Osteoblast (primary cell): ENCODE measurements at regions not wholly inside any gene's neighbourhood (a gene's known extent, or its start where the extent isn't known, plus 50 kb on each side); places are given as distances from the start of the nearest gene placed in this dataset.

ENCODE experiments used
- DNase-seq: peaks from one replicate; pipeline ENCODE4 v3.0.0; 2011; ENCODE audit warnings: low spot score, mixed read lengths; ENCODE audit not compliant: insufficient read length; ENCODE audit errors: missing footprints
- H2AFZ ChIP-seq: 2 replicates; pipeline ENCODE4 v1.6.0; 2011; ENCODE audit warnings: mild to moderate bottlenecking, low read length
- H3K27ac ChIP-seq: 2 replicates; pipeline ENCODE4 v1.5.1; 2011; ENCODE audit warnings: mild to moderate bottlenecking, low read depth, low read length, moderate library complexity
- H3K27me3 ChIP-seq: 2 replicates; pipeline ENCODE4 v1.6.0; 2012; ENCODE audit warnings: mild to moderate bottlenecking, control low read depth, inconsistent platforms, low read length, moderate library complexity; ENCODE audit not compliant: insufficient read depth
- H3K36me3 ChIP-seq: 2 replicates; pipeline ENCODE4 v1.5.1; 2011; ENCODE audit warnings: mild to moderate bottlenecking, low read length, control low read depth, moderate library complexity; ENCODE audit not compliant: insufficient read depth
- H3K4me1 ChIP-seq: 2 replicates; pipeline ENCODE4 v1.5.1; 2011; ENCODE audit warnings: mild to moderate bottlenecking, low read length, control low read depth, moderate library complexity; ENCODE audit not compliant: insufficient read depth
- H3K4me2 ChIP-seq: 2 replicates; pipeline ENCODE4 v1.6.0; 2011; ENCODE audit warnings: mild to moderate bottlenecking, low read length; ENCODE audit not compliant: insufficient read depth
- H3K4me3 ChIP-seq: fragments of 200-600 bp; sonication (generic); 3 replicates; pipeline ENCODE4 v1.5.1; 2012; ENCODE audit warnings: mild to moderate bottlenecking, low read length, inconsistent platforms; ENCODE audit not compliant: insufficient read depth
- H3K79me2 ChIP-seq: 2 replicates; pipeline ENCODE4 v1.6.0; 2012; ENCODE audit warnings: mild to moderate bottlenecking, low read length, control low read depth, inconsistent platforms; ENCODE audit not compliant: insufficient read depth
- H3K9me3 ChIP-seq: 2 replicates; pipeline ENCODE4 v1.5.1; 2011; ENCODE audit warnings: low read depth, low read length, control low read depth
- H4K20me1 ChIP-seq: 2 replicates; pipeline ENCODE4 v1.6.0; 2012; ENCODE audit warnings: mild to moderate bottlenecking, low read length, control low read depth; ENCODE audit not compliant: insufficient read depth
- CTCF ChIP-seq: IDR thresholded peaks from 2 replicates; pipeline ENCODE4 v1.5.1; 2011; ENCODE audit warnings: mild to moderate bottlenecking, low read depth, low read length, moderate library complexity; ENCODE audit errors: extremely low read depth

GRCh38 chr2:208568203-208568602 is 161.6 kb downstream of the PTH2R start:
- Histone ChIP-seq H2AFZ (no peak overlapping the region), H3K4me3 (no peak overlapping the region), H3K79me2 (no peaks in the 10 kb centered on the region), H3K4me1 (no peaks in the 10 kb centered on the region), H3K36me3 (no peaks in the 10 kb centered on the region), H3K27ac (no peak overlapping the region), H3K4me2 (no peak overlapping the region), H4K20me1 (no peaks in the 10 kb centered on the region), H3K27me3 (no peaks in the 10 kb centered on the region), H3K9me3 (no peaks in the 10 kb centered on the region)
- no peak for TF ChIP-seq CTCF
- no peak for DNase-seq

- no peak overlapping the region for H3K4me2 ChIP-seq
- DNase-seq, result no peak
These were observed 163.5 kb downstream of the PTH2R start for GRCh38 chr2:208570066-208570465.

GRCh38 chr2:208570851-208571763 is 164.5 kb downstream of the PTH2R start:
- no peak for TF ChIP-seq CTCF
- no peak for DNase-seq
- no peaks in the 10 kb centered on the region for H3K9me3 ChIP-seq
- H4K20me1 ChIP-seq, result no peaks in the 10 kb centered on the region
- H3K4me1 ChIP-seq, result no peaks in the 10 kb centered on the region
- no peak overlapping the region for H3K4me2 ChIP-seq
- H2AFZ ChIP-seq, result no peak overlapping the region
- no peaks in the 10 kb centered on the region for H3K36me3 ChIP-seq
- no peak overlapping the region for H3K4me3 ChIP-seq
- no peaks in the 10 kb centered on the region for H3K27me3 ChIP-seq
- no peaks in the 10 kb centered on the region for H3K79me2 ChIP-seq
- H3K27ac ChIP-seq, result no peak overlapping the region

More at GRCh38 chr2:208570066-208570465, 163.5 kb downstream of the PTH2R start:
- no peaks in the 10 kb centered on the region for H3K79me2 ChIP-seq
- no peak overlapping the region for H3K4me3 ChIP-seq
- no peaks in the 10 kb centered on the region for H3K9me3 ChIP-seq
- TF ChIP-seq CTCF, result no peak
- H3K4me1 ChIP-seq, result no peaks in the 10 kb centered on the region
- H2AFZ ChIP-seq, result no peak overlapping the region
- H3K36me3 ChIP-seq, result no peaks in the 10 kb centered on the region
- H3K27ac ChIP-seq, result no peak overlapping the region
- H4K20me1 ChIP-seq, result no peaks in the 10 kb centered on the region
- no peaks in the 10 kb centered on the region for H3K27me3 ChIP-seq

- H3K9me3 ChIP-seq, result no peaks in the 10 kb centered on the region
These were observed 165.2 kb downstream of the PTH2R start for GRCh38 chr2:208571764-208572131.

More at GRCh38 chr2:208571764-208572131, 165.2 kb downstream of the PTH2R start:
- Histone ChIP-seq H3K36me3 (no peaks in the 10 kb centered on the region), H4K20me1 (no peaks in the 10 kb centered on the region), H3K79me2 (no peaks in the 10 kb centered on the region), H3K4me2 (no peak overlapping the region), H3K27ac (no peak overlapping the region), H3K27me3 (no peaks in the 10 kb centered on the region), H3K4me1 (no peaks in the 10 kb centered on the region), H2AFZ (no peak overlapping the region), H3K4me3 (no peak overlapping the region)
- DNase-seq, result no peak
- TF ChIP-seq CTCF, result no peak
